Hepatocyte (in vitro differentiated cells): ENCODE measurements at regions not wholly inside any gene's neighbourhood (a gene's known extent, or its start where the extent isn't known, plus 50 kb on each side); places are given as distances from the start of the nearest gene placed in this dataset.

Experiments
- EZH2 ChIP-seq: fragments of 200-600 bp; sonication (generic); IDR thresholded peaks from 2 replicates; pipeline ENCODE4 v1.6.1; 2016; ENCODE audit warnings: antibody characterized with exemption, mild to moderate bottlenecking, borderline replicate concordance
- EZH2phosphoT487 ChIP-seq: fragments of 200-600 bp; sonication (generic); IDR thresholded peaks from one replicate; pipeline ENCODE4 v1.6.1; 2018; ENCODE audit warnings: antibody characterized with exemption, mild to moderate bottlenecking, low read depth, moderate library complexity; ENCODE audit not compliant: unreplicated experiment, severe bottlenecking
- TF ChIP-seq, protein P1 (sequence below): fragments of 200-600 bp; sonication (generic); IDR thresholded peaks from 2 replicates; pipeline ENCODE4 v1.5.1; 2016; ENCODE audit warnings: antibody characterized with exemption, mild to moderate bottlenecking; ENCODE audit not compliant: poor library complexity

DNA sequence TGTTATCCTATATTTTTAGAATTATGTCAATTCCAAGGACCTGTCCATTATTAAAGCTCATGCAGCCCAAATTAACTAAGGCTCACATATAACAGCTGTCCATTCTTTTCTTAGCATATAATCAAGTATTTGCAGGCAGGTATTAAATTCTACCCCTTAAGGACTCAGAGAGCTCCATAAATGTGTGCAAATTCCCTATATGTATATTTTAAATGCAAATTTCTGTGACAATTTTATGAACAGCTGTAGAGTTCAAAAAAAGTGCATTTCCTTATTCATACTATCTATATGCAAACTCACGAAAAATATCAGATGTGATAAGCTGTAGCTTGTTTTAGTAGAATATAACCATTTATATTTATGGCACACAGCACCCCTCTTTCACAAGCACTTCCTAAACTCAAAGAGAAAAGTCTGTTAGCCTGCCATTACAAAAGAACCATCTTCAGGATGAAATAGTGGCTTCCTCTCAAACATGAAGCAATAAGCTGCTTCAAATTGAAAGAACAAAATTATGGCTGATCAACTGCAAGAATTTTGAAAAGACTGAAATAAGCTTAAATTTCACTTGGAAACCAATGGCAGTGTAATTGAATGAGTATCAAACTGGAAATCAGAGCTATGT, 155.0 kb upstream of the REG3G start:
- TF ChIP-seq, protein P1, sequence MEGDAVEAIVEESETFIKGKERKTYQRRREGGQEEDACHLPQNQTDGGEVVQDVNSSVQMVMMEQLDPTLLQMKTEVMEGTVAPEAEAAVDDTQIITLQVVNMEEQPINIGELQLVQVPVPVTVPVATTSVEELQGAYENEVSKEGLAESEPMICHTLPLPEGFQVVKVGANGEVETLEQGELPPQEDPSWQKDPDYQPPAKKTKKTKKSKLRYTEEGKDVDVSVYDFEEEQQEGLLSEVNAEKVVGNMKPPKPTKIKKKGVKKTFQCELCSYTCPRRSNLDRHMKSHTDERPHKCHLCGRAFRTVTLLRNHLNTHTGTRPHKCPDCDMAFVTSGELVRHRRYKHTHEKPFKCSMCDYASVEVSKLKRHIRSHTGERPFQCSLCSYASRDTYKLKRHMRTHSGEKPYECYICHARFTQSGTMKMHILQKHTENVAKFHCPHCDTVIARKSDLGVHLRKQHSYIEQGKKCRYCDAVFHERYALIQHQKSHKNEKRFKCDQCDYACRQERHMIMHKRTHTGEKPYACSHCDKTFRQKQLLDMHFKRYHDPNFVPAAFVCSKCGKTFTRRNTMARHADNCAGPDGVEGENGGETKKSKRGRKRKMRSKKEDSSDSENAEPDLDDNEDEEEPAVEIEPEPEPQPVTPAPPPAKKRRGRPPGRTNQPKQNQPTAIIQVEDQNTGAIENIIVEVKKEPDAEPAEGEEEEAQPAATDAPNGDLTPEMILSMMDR = no peak
- TF ChIP-seq EZH2 (no peak), EZH2phosphoT487 (no peak)
